Islet of Langerhans (tissue), 1 donor: ENCODE measurements at regions not wholly inside any gene's neighbourhood (a gene's known extent, or its start where the extent isn't known, plus 50 kb on each side); places are given as distances from the start of the nearest gene placed in this dataset.

Source experiments
- FAIRE-seq: peaks from one replicate; lab custom pipeline; 2011; peaks lifted over from hg19 to GRCh38; lab: Jason Lieb, UNC

GRCh38 chr20:21033817-21034216 lies 72.3 kb downstream of the LINC00237 start:
- no peak for FAIRE-seq

- no peak for FAIRE-seq
Observed at GRCh38 chr20:21031666-21032065, 74.5 kb downstream of the LINC00237 start.

GRCh38 chr20:21029341-21029740 lies 76.8 kb downstream of the LINC00237 start:
- FAIRE-seq = no peak

DNA sequence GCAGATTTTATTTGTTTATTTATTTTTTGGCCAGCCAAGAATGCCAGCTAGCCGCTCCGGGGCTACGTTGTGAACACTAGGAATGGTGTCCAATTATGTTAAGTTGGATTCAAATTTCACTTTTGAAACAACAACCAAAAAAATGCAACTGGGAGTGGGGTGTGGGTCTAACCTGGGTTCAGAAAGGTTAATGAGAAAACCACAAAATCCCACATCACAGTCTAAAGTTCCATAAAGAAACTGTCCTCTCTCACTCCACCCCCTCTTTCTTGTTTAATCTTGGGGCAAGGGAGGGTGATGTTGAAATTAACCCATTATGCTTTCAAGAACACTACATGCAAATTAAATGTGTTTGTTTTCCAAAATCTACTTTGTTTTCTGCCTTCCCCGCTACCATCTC lies 77.2 kb downstream of the LINC00237 start:
- no peak for FAIRE-seq

- FAIRE-seq = no peak
Observed at GRCh38 chr20:21028436-21028835, 77.7 kb downstream of the LINC00237 start.

DNA sequence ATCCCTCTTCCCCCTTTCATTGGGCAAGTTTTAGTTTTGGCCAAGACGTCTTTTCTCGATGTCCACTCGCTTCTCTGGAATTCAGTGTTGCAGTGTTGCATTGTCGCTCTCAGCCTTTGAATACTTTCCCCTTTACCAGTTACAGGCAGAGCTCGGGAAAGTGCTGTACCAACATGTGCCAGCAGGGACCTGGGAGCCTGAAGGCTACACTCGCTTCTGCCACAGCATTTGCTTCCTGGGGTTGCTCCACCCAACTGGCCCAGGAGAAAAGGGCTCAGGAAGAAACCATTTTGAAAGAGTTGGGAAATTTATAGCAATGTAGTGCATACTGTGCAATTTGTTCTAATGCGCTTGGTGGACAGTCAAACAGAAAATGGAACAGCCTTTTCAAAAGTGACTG lies 78.6 kb downstream of the LINC00237 start:
- FAIRE-seq = no peak

- no peak for FAIRE-seq
Observed at GRCh38 chr20:21026951-21027350, 79.2 kb downstream of the LINC00237 start.

DNA sequence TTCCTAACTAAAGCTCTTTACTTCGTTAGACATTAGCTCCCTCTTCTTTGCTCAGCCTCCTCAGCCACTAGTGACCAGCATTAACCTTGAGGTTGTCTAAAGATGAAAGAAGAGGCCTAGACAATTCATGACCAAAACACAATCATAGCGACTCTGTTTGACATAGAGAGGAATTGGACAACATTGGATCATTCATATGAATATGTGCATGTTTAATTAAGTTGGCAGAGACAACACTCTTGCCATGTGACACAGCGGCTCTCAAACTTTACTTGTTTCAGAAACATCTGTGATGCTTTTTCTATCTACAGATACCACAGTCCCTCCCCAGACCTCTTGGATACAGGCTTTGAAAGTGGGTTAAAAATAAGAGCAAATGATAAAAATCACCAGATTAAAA lies 81.7 kb downstream of the LINC00237 start:
- no peak for FAIRE-seq

- no peak for FAIRE-seq
Observed at GRCh38 chr20:21022925-21023324, 83.2 kb downstream of the LINC00237 start.

- FAIRE-seq = no peak
Observed at GRCh38 chr20:21021472-21021790, 84.7 kb downstream of the LINC00237 start.

- FAIRE-seq = no peak
Observed at GRCh38 chr20:21020659-21021471, 85.3 kb downstream of the LINC00237 start.

DNA sequence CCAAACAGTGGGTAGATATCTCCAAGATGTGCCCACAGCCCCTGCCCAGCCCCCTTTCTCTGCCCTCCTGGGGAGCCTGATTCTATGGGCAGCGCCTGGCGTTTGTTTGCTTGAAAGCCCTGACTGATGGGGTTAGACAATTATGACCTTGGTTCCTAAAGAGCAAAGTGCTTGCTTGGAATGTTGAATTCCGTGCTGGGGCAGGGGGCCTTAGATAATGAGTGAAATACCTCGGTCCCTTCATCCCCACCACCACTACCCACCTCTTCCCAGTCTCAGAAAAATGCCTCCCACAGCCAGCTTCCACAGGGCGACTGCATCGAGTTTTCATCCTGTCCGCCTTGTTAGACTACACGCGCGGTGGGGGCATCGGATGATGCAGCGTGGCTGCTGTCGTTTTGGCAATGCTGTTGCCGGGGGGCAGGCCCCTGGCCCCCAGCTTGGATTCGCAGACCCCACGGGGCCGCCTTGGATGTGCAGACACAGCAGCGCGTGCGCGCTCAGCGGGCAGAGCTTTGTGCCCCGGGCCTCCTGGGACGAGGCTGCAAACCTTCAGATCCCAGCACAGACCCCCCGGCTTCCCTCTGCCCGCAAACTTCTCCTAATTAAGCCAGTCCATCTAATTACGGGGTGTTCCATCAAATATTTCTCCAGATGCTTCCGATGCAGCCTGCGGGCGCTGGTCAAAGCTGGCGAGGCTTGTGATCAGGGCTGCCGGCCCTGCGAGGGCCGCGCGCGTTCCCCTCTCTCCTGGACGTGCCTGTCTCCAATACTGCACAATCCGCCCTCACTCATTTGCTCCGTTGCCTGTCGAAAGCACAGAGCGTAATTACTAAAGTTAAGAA lies 86.1 kb downstream of the LINC00237 start:
- FAIRE-seq = no peak

- no peak for FAIRE-seq
Observed at GRCh38 chr20:21019468-21019813, 86.7 kb downstream of the LINC00237 start.

DNA sequence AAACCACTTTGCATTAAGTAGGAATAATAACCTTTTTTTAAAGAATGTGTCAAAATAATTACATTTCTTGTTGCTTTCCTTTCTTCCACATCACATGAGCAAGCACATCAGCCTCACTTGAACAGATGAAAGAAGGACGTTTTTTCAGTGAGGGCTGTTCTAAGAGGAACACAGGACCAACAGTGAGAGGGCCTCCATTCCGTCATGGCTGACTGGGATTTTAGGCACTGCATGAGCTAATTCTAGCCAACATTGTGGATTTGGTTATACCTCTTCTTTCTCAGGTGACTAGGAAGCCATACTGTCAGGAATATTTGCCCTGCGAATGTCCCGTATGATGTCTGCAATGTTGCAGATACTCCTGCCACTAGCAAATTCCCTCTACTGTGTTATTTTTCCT lies 87.6 kb downstream of the LINC00237 start:
- no peak for FAIRE-seq

GRCh38 chr20:21017528-21018085 lies 88.6 kb downstream of the LINC00237 start:
- no peak for FAIRE-seq

DNA sequence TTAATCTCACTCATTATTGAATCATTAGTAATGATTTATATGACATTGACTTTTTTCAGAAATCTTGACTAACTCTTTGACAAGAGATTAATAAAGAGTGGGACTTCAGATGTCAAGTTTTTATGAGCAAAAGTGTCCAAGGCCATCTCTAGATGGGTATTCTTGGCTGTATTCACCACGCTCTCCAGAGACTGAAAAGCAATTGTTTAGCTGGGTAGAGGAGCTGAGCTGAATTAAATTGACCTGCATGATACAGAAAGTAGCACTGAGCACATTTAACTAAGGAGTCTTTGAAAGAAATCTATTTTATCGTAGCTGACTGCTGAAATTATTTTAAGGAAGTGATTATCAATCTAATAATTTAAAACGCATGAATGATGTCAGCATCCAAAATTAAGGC lies 89.4 kb downstream of the LINC00237 start:
- FAIRE-seq = no peak

DNA sequence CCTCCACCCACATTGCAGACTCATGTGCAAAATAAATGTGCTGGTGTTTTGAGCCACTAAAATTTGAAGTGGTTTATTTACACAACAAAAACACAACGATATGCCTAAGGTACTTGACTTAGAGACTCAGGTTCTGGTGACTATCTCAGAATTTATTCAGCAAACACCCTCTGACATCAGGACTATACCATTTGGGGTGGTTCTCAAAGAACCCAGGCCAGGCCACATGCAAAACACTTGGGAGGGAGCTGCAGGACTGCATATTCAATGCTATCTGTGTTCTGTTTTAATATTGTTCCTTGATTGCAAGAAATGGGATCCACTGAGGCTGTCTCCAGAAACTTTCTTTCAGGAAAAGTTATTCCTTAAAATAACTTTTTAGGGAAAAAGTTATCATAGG lies 91.6 kb downstream of the LINC00237 start:
- no peak for FAIRE-seq

DNA sequence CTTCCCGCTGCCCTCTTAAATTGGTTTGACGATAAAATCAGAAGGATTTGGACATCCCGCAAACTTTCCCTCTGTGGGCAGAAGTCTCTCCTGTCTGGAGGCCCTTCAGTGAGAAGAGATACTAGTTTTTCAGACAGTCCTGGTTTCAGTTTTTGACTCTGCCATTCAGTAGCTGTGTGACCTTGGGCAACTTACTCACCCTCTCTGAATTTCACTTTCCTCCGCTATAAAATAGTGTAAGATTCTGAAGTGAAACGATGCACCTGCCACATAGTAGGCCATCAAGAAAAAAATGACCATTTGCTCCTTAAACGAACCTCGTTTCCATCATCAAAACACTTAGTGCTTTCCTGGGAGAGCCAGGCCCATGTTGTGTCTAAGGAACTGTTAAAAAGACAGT lies 97.2 kb downstream of the LINC00237 start:
- no peak for FAIRE-seq

DNA sequence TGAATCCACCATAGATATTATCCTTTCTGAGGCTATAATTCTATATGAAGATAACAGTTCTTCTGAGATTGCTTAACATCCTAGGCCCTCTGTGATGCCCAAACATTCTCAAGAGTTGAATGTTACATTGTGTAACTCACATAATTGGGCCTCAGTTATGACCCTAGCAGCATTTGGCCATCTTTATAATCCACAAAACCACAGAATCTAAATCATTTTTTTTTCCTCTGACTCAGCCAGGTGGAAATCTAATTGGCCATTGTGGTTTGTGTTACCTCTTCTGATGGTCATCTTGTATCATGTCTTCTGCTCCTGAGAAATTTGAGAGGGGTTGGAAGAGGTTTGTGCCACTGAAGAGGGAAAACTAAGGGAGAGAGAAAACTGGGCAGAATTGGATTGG lies 99.5 kb downstream of the LINC00237 start:
- FAIRE-seq = no peak

GRCh38 chr20:21004386-21005076 lies 101.6 kb downstream of the LINC00237 start:
- no peak for FAIRE-seq

DNA sequence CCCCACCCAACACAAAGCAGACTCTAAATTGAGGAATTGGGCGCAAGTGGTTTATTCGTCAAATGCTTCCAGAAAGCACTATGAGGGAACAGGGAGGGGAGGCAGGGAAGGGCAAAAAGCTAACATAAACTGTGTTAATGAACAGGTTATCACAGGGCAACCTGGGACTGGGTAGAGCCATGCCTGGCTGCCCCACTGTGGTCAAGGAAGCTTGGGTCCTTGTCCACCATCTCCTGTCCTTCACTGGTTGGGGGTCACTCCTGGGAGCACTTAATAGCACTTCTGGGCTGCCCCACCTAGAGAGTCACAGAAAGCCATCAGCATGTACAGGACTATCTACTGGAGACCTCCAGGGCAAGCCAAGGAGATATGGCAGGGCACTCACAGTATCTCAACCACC lies 102.3 kb downstream of the LINC00237 start:
- no peak for FAIRE-seq

- FAIRE-seq = no peak
Observed at GRCh38 chr20:21002486-21002885, 103.7 kb downstream of the LINC00237 start.

DNA sequence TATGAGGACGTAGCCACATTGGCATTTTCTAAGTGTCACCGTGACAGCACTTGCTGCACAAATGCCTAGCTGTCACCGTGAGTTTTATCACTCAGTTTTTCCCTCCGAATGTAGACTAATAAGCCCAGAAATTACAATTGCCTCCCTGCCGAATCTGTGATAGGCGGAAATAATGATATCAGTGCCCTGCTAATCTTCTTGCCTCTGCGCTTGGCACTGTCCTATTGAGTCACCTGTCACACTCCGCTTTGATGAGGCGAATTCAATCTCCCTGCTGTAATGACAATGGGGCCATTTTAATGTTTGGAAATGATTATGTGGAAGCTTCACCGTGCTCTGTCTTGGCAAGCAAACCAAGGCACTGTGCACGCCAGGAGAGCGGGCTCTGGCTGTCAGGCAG lies 112.8 kb downstream of the LINC00237 start:
- no peak for FAIRE-seq
